Hindlimb muscle (tissue), 1 donor: ENCODE measurements at regions not wholly inside any gene's neighbourhood (a gene's known extent, or its start where the extent isn't known, plus 50 kb on each side); places are given as distances from the start of the nearest gene placed in this dataset.
"Not testable (repeated sequence)": the region's sequence is repeated elsewhere in the genome, so short reads cannot be mapped to it uniquely, and the experiment has no call there.

Experiments
- DNase-seq: peaks from one replicate; pipeline ENCODE4 v3.0.0-alpha.2; 2013

- no peak for DNase-seq
Observed at GRCh38 chr1:65063025-65063424, 85.0 kb upstream of the AK4 start.

GRCh38 chr1:65064981-65065380 is 83.0 kb upstream of the AK4 start:
- DNase-seq = peak; percentile 19

GRCh38 chr1:65065524-65066418 is 82.2 kb upstream of the AK4 start:
- DNase-seq = peak; percentile 58

- DNase-seq = no peak
Observed at GRCh38 chr1:65066419-65066765, 81.6 kb upstream of the AK4 start.

GRCh38 chr1:65066766-65067490 is 81.1 kb upstream of the AK4 start:
- DNase-seq = peak; percentile 88

GRCh38 chr1:65067491-65068201 is 80.4 kb upstream of the AK4 start:
- peak; percentile 84 for DNase-seq

GRCh38 chr1:65068202-65069010 is 79.6 kb upstream of the AK4 start:
- peak; percentile 55 for DNase-seq

- DNase-seq = no peak
Observed at GRCh38 chr1:65069011-65069565, 78.9 kb upstream of the AK4 start.

- DNase-seq = no peak
Observed at GRCh38 chr1:65072845-65073244, 75.2 kb upstream of the AK4 start.

- DNase-seq = peak; percentile 22
Observed at GRCh38 chr1:65075123-65075976, 72.7 kb upstream of the AK4 start.

GRCh38 chr1:65077369-65077768 is 70.6 kb upstream of the AK4 start:
- DNase-seq = no peak

GRCh38 chr1:65079941-65080340 is 68.1 kb upstream of the AK4 start:
- DNase-seq = no peak

- DNase-seq = no peak
Observed at GRCh38 chr1:65082346-65083040, 65.5 kb upstream of the AK4 start.

- DNase-seq = no peak
Observed at GRCh38 chr1:65083263-65083896, 64.6 kb upstream of the AK4 start.

- DNase-seq = no peak
Observed at GRCh38 chr1:65084066-65084465, 63.9 kb upstream of the AK4 start.

GRCh38 chr1:65087519-65087918 is 60.5 kb upstream of the AK4 start:
- not testable (repeated sequence) for DNase-seq

GRCh38 chr1:65090406-65090805 is 57.6 kb upstream of the AK4 start:
- no peak for DNase-seq

GRCh38 chr1:65092691-65093090 is 55.3 kb upstream of the AK4 start:
- DNase-seq = no peak

GRCh38 chr1:65097076-65097475 is 50.9 kb upstream of the AK4 start:
- DNase-seq = no peak
